Astrocyte of the spinal cord (primary cell): ENCODE measurements at regions not wholly inside any gene's neighbourhood (a gene's known extent, or its start where the extent isn't known, plus 50 kb on each side); places are given as distances from the start of the nearest gene placed in this dataset.
A peak's percentile ranks its signal among the peaks of the same experiment; 100 is the strongest.

Experiments
- DNase-seq: peaks from one replicate; pipeline ENCODE4 v3.0.0; 2011; ENCODE audit warnings: low read depth, low spot score
- H3K4me3 ChIP-seq: 2 replicates; pipeline ENCODE4 v1.5.1; 2011; ENCODE audit warnings: low read depth, mild to moderate bottlenecking, low read length, moderate library complexity
- CTCF ChIP-seq: IDR thresholded peaks from 2 replicates; pipeline ENCODE4 v1.5.1; 2012; ENCODE audit warnings: low read depth, mild to moderate bottlenecking, low read length, inconsistent platforms
- in situ Hi-C: cut with HindIII; loops from 2 replicates; pipeline ENCODE4 v1.10.0; 2017; ENCODE audit warnings: low sequenced_read_pairs

DNA sequence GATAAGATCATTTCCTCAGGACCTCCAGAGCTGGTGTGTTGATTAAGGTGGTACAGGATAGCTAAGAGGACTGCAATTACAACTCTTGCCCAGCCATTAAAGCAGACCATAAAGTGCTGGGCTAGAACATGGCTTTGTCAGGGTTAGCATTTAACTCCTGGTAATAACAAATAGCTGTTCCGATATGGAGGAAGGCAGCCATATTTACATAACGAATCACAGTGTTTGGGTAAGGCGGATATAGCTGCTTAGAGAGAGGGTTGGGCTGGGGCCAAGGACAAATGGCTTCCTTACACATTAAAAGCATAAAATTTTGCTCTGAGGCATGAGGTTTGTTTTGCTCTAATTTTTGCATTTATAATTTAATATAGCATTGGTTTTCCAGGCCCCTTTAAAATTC, 297.7 kb upstream of the DDHD1 start:
- no peak overlapping the region for H3K4me3 ChIP-seq
- in situ Hi-C loops: no loop called here
- peak; percentile 19 for DNase-seq
- TF ChIP-seq CTCF: no peak

- no peak for DNase-seq
- no peak overlapping the region for H3K4me3 ChIP-seq
- in situ Hi-C loops: no loop called here
- TF ChIP-seq CTCF: no peak
These were observed 295.6 kb upstream of the DDHD1 start for GRCh38 chr14:53448682-53449081.

GRCh38 chr14:53444677-53445312, 291.7 kb upstream of the DDHD1 start:
- TF ChIP-seq CTCF: no peak
- in situ Hi-C loops: no loop called here

GRCh38 chr14:53441789-53442188, 288.7 kb upstream of the DDHD1 start:
- no peak overlapping the region for H3K4me3 ChIP-seq
- TF ChIP-seq CTCF: no peak
- in situ Hi-C loops: no loop called here
- DNase-seq: no peak

More at GRCh38 chr14:53444677-53445312, 291.7 kb upstream of the DDHD1 start:
- H3K4me3 ChIP-seq: no peak overlapping the region
- DNase-seq: no peak

DNA sequence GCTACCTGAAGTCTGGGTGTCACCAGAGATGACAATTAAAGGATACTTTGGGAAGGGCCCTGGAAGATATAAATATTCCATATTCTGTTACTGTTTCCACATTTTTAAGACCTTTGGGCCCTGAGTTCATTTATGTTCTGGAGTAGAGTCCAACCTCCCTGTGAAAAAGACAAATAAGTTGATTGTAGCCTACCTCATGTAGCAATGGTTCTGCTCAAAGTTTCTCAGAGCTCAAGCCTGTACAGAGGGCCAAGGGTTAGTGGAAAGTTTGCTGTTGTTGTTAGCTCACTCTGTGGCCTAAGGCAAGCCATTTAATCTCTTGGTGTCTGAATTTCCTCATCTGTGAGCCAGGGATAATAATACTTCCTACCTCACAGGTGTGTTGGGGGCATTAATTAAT, 284.7 kb upstream of the DDHD1 start:
- no peak for TF ChIP-seq CTCF
- in situ Hi-C loops: no loop called here
- H3K4me3 ChIP-seq: no peak overlapping the region
- no peak for DNase-seq

- in situ Hi-C loops: no loop called here
- no peak overlapping the region for H3K4me3 ChIP-seq
- DNase-seq: peak; percentile 46
- TF ChIP-seq CTCF: peak; percentile 72
These were observed 279.3 kb upstream of the DDHD1 start for GRCh38 chr14:53432378-53432802.

DNA sequence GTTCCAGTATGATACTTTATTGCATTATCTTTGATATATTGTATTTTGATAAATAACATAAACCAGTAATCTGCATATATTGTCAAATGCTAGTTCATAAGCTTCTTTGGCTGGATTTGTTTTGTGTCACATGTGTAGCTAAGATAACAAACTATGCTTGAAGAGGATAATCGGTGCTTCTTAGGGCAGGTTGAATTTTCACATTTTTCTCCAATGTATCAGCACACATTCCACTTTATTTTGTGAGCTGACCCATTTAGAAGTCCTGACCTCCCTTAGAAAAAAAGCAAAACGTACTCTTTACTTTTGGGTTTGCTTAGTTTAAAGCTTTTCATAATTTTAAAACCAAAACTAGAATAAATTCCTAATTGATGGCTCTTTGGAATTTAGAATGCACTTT, 277.7 kb upstream of the DDHD1 start:
- no peak for TF ChIP-seq CTCF
- no peak overlapping the region for H3K4me3 ChIP-seq
- peak; percentile 9 for DNase-seq
- in situ Hi-C loops: no loop called here
